Endothelial cell of umbilical vein (primary cell): ENCODE measurements at regions not wholly inside any gene's neighbourhood (a gene's known extent, or its start where the extent isn't known, plus 50 kb on each side); places are given as distances from the start of the nearest gene placed in this dataset.

Experiments used
- BruUV-seq: library from RNA; stranded (reverse); fragments of 400-500 nt; replicated peaks from 2 replicates; lab custom pipeline; 2021; lab: Mats Ljungman, UMichigan
- CTCF ChIA-PET: fragments of 300-600, 350-600 bp; sonication (Branson Sonifier 250); formaldehyde crosslinking; loops from one replicate; lab custom pipeline; 2021; ENCODE audit warnings: antibody characterized with exemption, inconsistent platforms; lab: Charles Lee
- POLR2A ChIA-PET: fragments of 300-600, 350-600 bp; sonication (Branson Sonifier 250); formaldehyde crosslinking; loops from one replicate; lab custom pipeline; 2021; ENCODE audit warnings: antibody characterized with exemption, inconsistent platforms; lab: Charles Lee
- DNase-seq: peaks from one replicate; pipeline ENCODE4 v3.0.0-alpha.2; 2011; ENCODE audit warnings: low read depth, low spot score
- FAIRE-seq: peaks from 2 replicates; lab custom pipeline; 2011; peaks lifted over from hg19 to GRCh38; lab: Jason Lieb, UNC
- H2AFZ ChIP-seq: 2 replicates; pipeline ENCODE4 v1.6.0; 2012; ENCODE audit warnings: low read depth, low read length, control low read depth, inconsistent platforms
- H3K27ac ChIP-seq: 2 replicates; pipeline ENCODE4 v1.5.1; 2011; ENCODE audit warnings: low read depth, mild to moderate bottlenecking, control low read depth, low read length, moderate library complexity; ENCODE audit not compliant: insufficient read depth
- H3K27me3 ChIP-seq, 2 experiments: 2 replicates each; pipeline versions ENCODE4 v1.6.0 to v1.6.1; 2011; ENCODE audit warnings: low read length in 2 of 2, mixed read lengths in 1 of 2; ENCODE audit not compliant: control insufficient read depth in 2 of 2, insufficient read depth in 2 of 2
- H3K36me3 ChIP-seq, 2 experiments: 2 replicates in 1 of 2; 3 replicates in 1 of 2; pipeline ENCODE4 v1.5.1; 2011; ENCODE audit warnings: low read length in 2 of 2, mild to moderate bottlenecking in 1 of 2, moderate library complexity in 1 of 2; ENCODE audit not compliant: control insufficient read depth in 2 of 2, insufficient read depth in 2 of 2; ENCODE audit errors: extremely low read depth in 1 of 2
- H3K4me1 ChIP-seq: 3 replicates; pipeline ENCODE4 v1.5.1; 2011; ENCODE audit warnings: mild to moderate bottlenecking, low read length; ENCODE audit not compliant: control insufficient read depth, insufficient read depth; ENCODE audit errors: extremely low read depth
- H3K4me2 ChIP-seq: 2 replicates; pipeline ENCODE4 v1.6.1; 2011; ENCODE audit warnings: low read length, control low read depth, mixed read lengths; ENCODE audit not compliant: insufficient read depth
- H3K4me3 ChIP-seq, 3 experiments: fragments of 200-600 bp in 1 of 3; sonication (generic), shearing (Covaris generic) in 1 of 3; replicated peaks in 1 of 3; 2 replicates each; pipeline ENCODE4 v1.5.1; 2011 to 2016; ENCODE audit warnings: control low read depth in 3 of 3, low read length in 3 of 3, mild to moderate bottlenecking in 2 of 3, inconsistent platforms in 1 of 3, low read depth in 1 of 3, moderate library complexity in 1 of 3; ENCODE audit not compliant: insufficient read depth in 1 of 3
- H3K79me2 ChIP-seq: 2 replicates; pipeline ENCODE4 v1.6.0; 2012; ENCODE audit warnings: low read length, inconsistent platforms; ENCODE audit not compliant: control insufficient read depth, insufficient read depth
- H3K9ac ChIP-seq: replicated peaks from 2 replicates; pipeline ENCODE3; 2011; ENCODE audit warnings: low read length, control low read depth; ENCODE audit not compliant: insufficient read depth; ENCODE audit errors: extremely low read depth
- H3K9me1 ChIP-seq: replicated peaks from 3 replicates; pipeline ENCODE4 v1.6.0; 2011; ENCODE audit warnings: mild to moderate bottlenecking, low read length; ENCODE audit not compliant: control insufficient read depth, insufficient read depth; ENCODE audit errors: extremely low read depth
- H3K9me3 ChIP-seq: replicated peaks from 2 replicates; pipeline ENCODE4 v1.5.1; 2012; ENCODE audit warnings: low read length, inconsistent platforms; ENCODE audit not compliant: control insufficient read depth, insufficient read depth
- H4K20me1 ChIP-seq: replicated peaks from 2 replicates; pipeline ENCODE3; 2011; ENCODE audit warnings: mild to moderate bottlenecking, low read length; ENCODE audit not compliant: control insufficient read depth, insufficient read depth; ENCODE audit errors: extremely low read depth
- CTCF ChIP-seq, 2 donors: IDR thresholded peaks; 1 replicate in 1 of 2; 2 replicates in 1 of 2; pipeline ENCODE4 v1.5.1; 2011; ENCODE audit warnings: low read length in 2 of 2, mild to moderate bottlenecking in 2 of 2, moderate library complexity in 2 of 2, control low read depth in 1 of 2, inconsistent platforms in 1 of 2, low read depth in 1 of 2; ENCODE audit not compliant: insufficient read depth in 1 of 2; ENCODE audit errors: extremely low read depth in 1 of 2
- EZH2 ChIP-seq: IDR thresholded peaks from 2 replicates; pipeline ENCODE4 v1.6.1; 2012; ENCODE audit warnings: borderline replicate concordance, low read depth, mild to moderate bottlenecking, moderate library complexity, low read length, inconsistent platforms; ENCODE audit not compliant: severe bottlenecking
- FOS ChIP-seq: IDR thresholded peaks from 2 replicates; pipeline ENCODE4 v1.6.1; 2011; ENCODE audit warnings: mild to moderate bottlenecking, low read length, moderate library complexity, borderline replicate concordance; ENCODE audit not compliant: insufficient read depth
- GATA2 ChIP-seq: IDR thresholded peaks from 2 replicates; pipeline ENCODE4 v1.7.0; 2011; ENCODE audit warnings: low read depth, mild to moderate bottlenecking, moderate library complexity, mixed read lengths, low read length; ENCODE audit not compliant: insufficient read length, insufficient read depth
- JUN ChIP-seq: IDR thresholded peaks from 2 replicates; pipeline ENCODE4 v1.6.1; 2011; ENCODE audit warnings: borderline replicate concordance, low read depth; ENCODE audit not compliant: insufficient read length, insufficient read depth
- MAX ChIP-seq: IDR thresholded peaks from 2 replicates; pipeline ENCODE4 v1.6.1; 2011; ENCODE audit not compliant: insufficient read depth, insufficient read length
- MYC ChIP-seq: IDR thresholded peaks from one replicate; pipeline ENCODE4 v1.6.1; 2011; ENCODE audit warnings: mild to moderate bottlenecking, low read depth, low read length
- POLR2A ChIP-seq: IDR thresholded peaks from 2 replicates; pipeline ENCODE4 v1.6.1; 2012; ENCODE audit warnings: low read depth, mild to moderate bottlenecking, control low read depth, low read length
- POLR2AphosphoS5 ChIP-seq: IDR thresholded peaks from 2 replicates; pipeline ENCODE4 v1.6.1; 2012; ENCODE audit warnings: low read depth, mild to moderate bottlenecking, control low read depth, low read length, moderate library complexity; ENCODE audit not compliant: insufficient read depth
- dilution Hi-C: fragments of 300-500 bp; cut with MboI; formaldehyde crosslinking; loops from one replicate; pipeline ENCODE4 v1.15.0; 2019; ENCODE audit warnings: low sequenced_read_pairs; ENCODE audit not compliant: extremely low pct_ligation_motif_present
- intact Hi-C: fragments of 100-400 bp; cut with micrococcal nuclease; formaldehyde crosslinking; loops from one replicate; pipeline ENCODE4 v1.10.0; 2022

- no TSS peak for BruUV-seq
- H4K20me1 ChIP-seq = no peaks in the 10 kb centered on the region
- no peak overlapping the region for H3K4me3 ChIP-seq
- TF ChIP-seq POLR2A (no peak), EZH2 (no peak), FOS (no peak), GATA2 (no peak), JUN (no peak), MAX (no peak), POLR2AphosphoS5 (no peak), MYC (no peak), CTCF (IDR thresholded peaks at IDR 0.05; ENCODE audit: extremely low read depth in 1 of 2, insufficient read depth in 1 of 2, low read depth in 1 of 2, low read length in 2 of 2) (no peak)
- DNase-seq (no peak), FAIRE-seq (no peak)
- H3K4me1 ChIP-seq = no peaks in the 10 kb centered on the region
- H3K79me2 ChIP-seq = no peaks in the 10 kb centered on the region
- H3K9ac ChIP-seq = no peak overlapping the region
- H3K9me1 ChIP-seq = no peaks in the 10 kb centered on the region
- dilution Hi-C loops = no loop called here
- H3K4me2 ChIP-seq = no peak overlapping the region
- no peaks in the 10 kb centered on the region for H3K9me3 ChIP-seq
- no peak overlapping the region for H3K27ac ChIP-seq
- no peak overlapping the region for H2AFZ ChIP-seq
- intact Hi-C loops = no loop called here
- POLR2A ChIA-PET = no interaction called here
- CTCF ChIA-PET = no interaction called here
- H3K36me3 ChIP-seq = no peaks in the 10 kb centered on the region
- H3K27me3 ChIP-seq = no peaks in the 10 kb centered on the region
Measured at GRCh38 chr2:223142118-223142517, 90.1 kb downstream of the KCNE4 start.
